ENCODE measurements at regions not wholly inside any gene's neighbourhood (a gene's known extent, or its start where the extent isn't known, plus 50 kb on each side); places are given as distances from the start of the nearest gene placed in this dataset.

GRCh38 chr20:6483727-6484126 lies 283.8 kb upstream of the BMP2 start:
- H3K27me3 Mint-ChIP-seq (ENCODE audit: unreplicated experiment) = peaks cover 11% of the 10 kb centered on the region
- H3K27ac Mint-ChIP-seq (ENCODE audit: unreplicated experiment) = no peak overlapping the region
- no peaks in the 10 kb centered on the region for H3K4me1 Mint-ChIP-seq (ENCODE audit: unreplicated experiment)
- no peaks in the 10 kb centered on the region for H3K36me3 Mint-ChIP-seq (ENCODE audit: unreplicated experiment)
- no peak for DNase-seq (ENCODE audit: extremely low spot score, unreplicated experiment)
- no peak for TF ChIP-seq CTCF (IDR thresholded peaks at IDR 0.05)
- H3K9me3 Mint-ChIP-seq (ENCODE audit: unreplicated experiment) = no peaks in the 10 kb centered on the region
- no peak overlapping the region for H3K4me3 Mint-ChIP-seq (ENCODE audit: unreplicated experiment)

GRCh38 chr20:6482486-6482885 lies 285.0 kb upstream of the BMP2 start:
- TF ChIP-seq CTCF (IDR thresholded peaks at IDR 0.05) = no peak
- Mint-ChIP-seq H3K27ac (ENCODE audit: unreplicated experiment) (no peak overlapping the region), H3K9me3 (ENCODE audit: unreplicated experiment) (no peaks in the 10 kb centered on the region), H3K4me1 (ENCODE audit: unreplicated experiment) (no peaks in the 10 kb centered on the region), H3K4me3 (ENCODE audit: unreplicated experiment) (no peak overlapping the region), H3K27me3 (ENCODE audit: unreplicated experiment) (peaks cover 11% of the 10 kb centered on the region), H3K36me3 (ENCODE audit: unreplicated experiment) (no peaks in the 10 kb centered on the region)
- DNase-seq (ENCODE audit: extremely low spot score, unreplicated experiment) = no peak

- H3K9me3 Mint-ChIP-seq (ENCODE audit: unreplicated experiment) = no peaks in the 10 kb centered on the region
- H3K4me3 Mint-ChIP-seq (ENCODE audit: unreplicated experiment) = no peak overlapping the region
- H3K27me3 Mint-ChIP-seq (ENCODE audit: unreplicated experiment) = peaks cover 6% of the 10 kb centered on the region
- H3K4me1 Mint-ChIP-seq (ENCODE audit: unreplicated experiment) = no peaks in the 10 kb centered on the region
- H3K36me3 Mint-ChIP-seq (ENCODE audit: unreplicated experiment) = no peaks in the 10 kb centered on the region
- H3K27ac Mint-ChIP-seq (ENCODE audit: unreplicated experiment) = no peak overlapping the region
- TF ChIP-seq CTCF (IDR thresholded peaks at IDR 0.05) = no peak
- no peak for DNase-seq (ENCODE audit: extremely low spot score, unreplicated experiment)
These were observed 286.9 kb upstream of the BMP2 start for GRCh38 chr20:6480328-6481200.

GRCh38 chr20:6473197-6473596 lies 294.3 kb upstream of the BMP2 start:
- no peak for DNase-seq (ENCODE audit: extremely low spot score, unreplicated experiment)
- Mint-ChIP-seq H3K4me1 (ENCODE audit: unreplicated experiment) (peaks cover 2% of the 10 kb centered on the region), H3K27me3 (ENCODE audit: unreplicated experiment) (no peaks in the 10 kb centered on the region), H3K27ac (ENCODE audit: unreplicated experiment) (no peak overlapping the region), H3K4me3 (ENCODE audit: unreplicated experiment) (no peak overlapping the region), H3K36me3 (ENCODE audit: unreplicated experiment) (no peaks in the 10 kb centered on the region), H3K9me3 (ENCODE audit: unreplicated experiment) (peaks cover 3% of the 10 kb centered on the region)
- TF ChIP-seq CTCF (IDR thresholded peaks at IDR 0.05) = no peak

GRCh38 chr20:6471871-6472270 lies 295.6 kb upstream of the BMP2 start:
- no peaks in the 10 kb centered on the region for H3K36me3 Mint-ChIP-seq (ENCODE audit: unreplicated experiment)
- peaks cover 2% of the 10 kb centered on the region for H3K4me1 Mint-ChIP-seq (ENCODE audit: unreplicated experiment)
- no peak overlapping the region for H3K4me3 Mint-ChIP-seq (ENCODE audit: unreplicated experiment)
- no peak for DNase-seq (ENCODE audit: extremely low spot score, unreplicated experiment)
- H3K9me3 Mint-ChIP-seq (ENCODE audit: unreplicated experiment) = peaks cover 3% of the 10 kb centered on the region
- TF ChIP-seq CTCF (IDR thresholded peaks at IDR 0.05) = no peak
- no peaks in the 10 kb centered on the region for H3K27me3 Mint-ChIP-seq (ENCODE audit: unreplicated experiment)
- H3K27ac Mint-ChIP-seq (ENCODE audit: unreplicated experiment) = no peak overlapping the region
